Fibroblast of skin of scalp (primary cell): ENCODE measurements at regions not wholly inside any gene's neighbourhood (a gene's known extent, or its start where the extent isn't known, plus 50 kb on each side); places are given as distances from the start of the nearest gene placed in this dataset.

ENCODE experiments used
- DNase-seq: peaks from one replicate; pipeline ENCODE4 v3.0.0-alpha.2; 2013

GRCh38 chr5:167941556-167941955 lies 349.9 kb upstream of the WWC1 start:
- peak; percentile 72 for DNase-seq

DNA sequence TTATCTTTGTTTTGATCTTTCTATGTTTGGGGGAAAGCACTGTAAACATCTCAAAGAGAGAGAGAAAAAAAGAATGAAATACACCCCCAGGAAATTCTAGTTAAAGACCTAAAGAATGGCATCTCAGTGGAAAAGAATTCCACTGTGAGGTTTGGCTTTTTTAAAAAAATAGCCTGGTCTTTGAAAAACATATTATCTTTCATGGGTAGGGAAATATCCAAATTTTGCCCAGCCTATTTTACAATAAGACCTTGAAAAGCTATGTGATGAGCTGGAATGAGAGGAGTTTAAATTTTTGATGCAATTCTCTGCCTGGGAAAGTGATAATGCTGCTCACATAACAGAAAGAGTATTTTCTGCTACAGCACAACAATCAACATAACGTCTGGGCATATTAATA lies 348.1 kb upstream of the WWC1 start:
- DNase-seq, result peak; percentile 73

DNA sequence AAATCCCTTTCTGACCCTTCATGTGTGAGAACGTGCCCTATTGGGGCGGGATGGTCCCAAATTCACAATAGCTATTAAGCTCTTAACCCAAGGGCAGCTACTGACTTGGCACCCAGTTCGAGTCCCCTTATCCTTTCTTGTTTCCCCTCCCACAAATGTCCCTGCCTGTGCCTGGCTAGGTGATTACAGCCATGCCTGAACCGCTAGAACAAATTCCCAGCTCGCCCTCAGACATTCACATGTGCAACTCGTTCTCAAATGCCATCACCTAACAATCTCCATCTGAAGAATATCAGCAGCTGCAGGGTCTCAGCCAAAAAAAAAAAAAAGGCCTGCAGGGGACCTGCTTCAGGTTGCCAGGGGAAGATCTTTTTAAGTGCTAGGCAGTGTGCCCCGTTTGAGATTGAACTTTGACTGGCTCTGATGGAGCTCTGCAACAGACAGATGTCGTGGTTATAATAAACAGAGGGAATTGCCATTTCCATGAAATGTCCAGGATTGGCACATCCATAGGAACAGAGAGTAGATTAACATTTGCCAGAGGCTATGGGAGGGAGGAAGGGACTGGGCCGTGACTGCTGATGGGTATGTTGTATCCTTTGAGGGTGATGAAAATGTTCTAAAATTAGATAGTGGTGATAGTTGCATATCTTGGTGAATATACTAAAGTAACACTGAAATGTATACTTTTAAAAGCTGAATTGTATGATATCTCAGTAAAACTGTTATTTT lies 347.2 kb upstream of the WWC1 start:
- DNase-seq, result peak; percentile 63

DNA sequence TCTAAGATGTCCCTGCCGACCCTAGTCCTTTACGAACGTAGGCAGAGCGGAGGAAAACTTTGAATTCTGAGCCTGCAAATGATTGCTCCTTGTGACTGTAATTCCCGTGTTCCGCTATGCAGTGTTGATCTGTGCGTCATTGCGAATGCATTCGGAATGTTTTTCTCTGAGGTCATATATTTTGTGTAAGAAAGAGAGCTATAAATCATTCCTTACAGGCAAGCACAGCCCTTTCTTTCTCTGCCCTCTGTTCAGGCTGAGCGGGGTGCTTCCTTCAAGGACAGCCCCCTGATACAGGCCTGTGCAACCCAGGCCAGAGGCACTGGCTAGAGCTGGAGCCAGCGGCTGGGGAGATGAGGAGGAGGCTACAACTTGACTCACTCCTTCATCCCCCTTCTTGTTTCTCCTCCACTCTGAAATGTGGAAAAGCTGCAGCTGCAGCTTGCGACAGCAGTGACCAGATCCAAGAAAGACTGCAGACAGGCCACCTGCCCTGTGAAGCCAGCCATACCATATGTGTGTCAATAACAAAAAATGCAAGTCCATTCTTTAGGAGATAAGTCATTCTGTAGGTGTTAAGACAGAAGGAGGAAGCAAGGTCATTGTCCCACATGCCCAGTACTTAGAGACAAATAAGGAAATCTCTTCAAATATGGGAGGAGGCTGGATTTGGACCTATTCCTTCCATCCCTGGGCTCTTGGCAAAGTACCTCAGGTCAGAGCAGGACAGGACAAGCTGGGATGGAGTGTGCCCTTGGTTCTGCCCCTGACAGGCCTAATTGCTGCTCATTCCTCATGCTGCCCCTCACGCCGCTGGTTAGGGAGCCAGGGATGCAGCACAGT lies 345.7 kb upstream of the WWC1 start:
- peak; percentile 96 for DNase-seq

DNA sequence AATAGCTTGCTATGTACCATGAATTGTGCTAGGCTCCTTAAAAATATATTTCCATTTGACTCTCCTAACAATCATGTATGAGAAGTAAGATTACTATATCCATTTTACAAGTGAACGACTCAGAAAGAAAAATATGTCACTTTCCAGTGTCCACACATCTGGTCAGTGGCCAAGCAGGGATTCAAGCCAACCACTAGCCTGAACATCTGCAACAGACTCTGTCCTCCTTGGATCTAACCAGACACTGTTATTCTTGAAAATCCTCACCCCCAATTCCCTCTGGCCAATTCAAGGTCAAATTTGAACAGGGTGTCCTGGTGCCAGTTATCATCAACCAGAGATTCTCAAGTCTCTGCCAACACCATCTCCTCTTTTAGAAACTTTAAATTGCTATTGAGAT lies 344.1 kb upstream of the WWC1 start:
- DNase-seq, result no peak

GRCh38 chr5:167948251-167948650 lies 343.2 kb upstream of the WWC1 start:
- DNase-seq, result no peak

- no peak for DNase-seq
These were observed 342.0 kb upstream of the WWC1 start for GRCh38 chr5:167949435-167949834.

GRCh38 chr5:167950126-167950721 lies 341.2 kb upstream of the WWC1 start:
- peak; percentile 88 for DNase-seq

DNA sequence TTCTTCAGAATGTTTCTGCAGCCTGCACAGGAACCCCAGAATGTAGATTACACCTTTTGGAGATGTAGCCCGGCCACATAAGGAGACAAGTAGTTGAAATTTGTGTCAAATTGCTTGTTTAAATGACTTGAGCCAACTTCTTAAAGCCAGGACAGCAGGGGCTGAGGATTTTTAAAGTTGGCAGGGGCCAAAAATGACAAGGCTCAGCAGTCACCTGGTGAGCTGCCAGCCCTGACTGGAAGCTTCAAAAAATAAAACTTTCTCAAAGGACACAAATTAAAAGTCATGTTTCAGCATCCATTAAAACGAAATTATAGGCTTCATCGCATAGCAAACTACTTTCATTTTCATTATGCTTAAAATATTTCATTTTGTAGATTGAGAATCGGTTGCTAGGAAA lies 340.3 kb upstream of the WWC1 start:
- DNase-seq, result no peak

GRCh38 chr5:167952278-167952995 lies 339.0 kb upstream of the WWC1 start:
- no peak for DNase-seq

DNA sequence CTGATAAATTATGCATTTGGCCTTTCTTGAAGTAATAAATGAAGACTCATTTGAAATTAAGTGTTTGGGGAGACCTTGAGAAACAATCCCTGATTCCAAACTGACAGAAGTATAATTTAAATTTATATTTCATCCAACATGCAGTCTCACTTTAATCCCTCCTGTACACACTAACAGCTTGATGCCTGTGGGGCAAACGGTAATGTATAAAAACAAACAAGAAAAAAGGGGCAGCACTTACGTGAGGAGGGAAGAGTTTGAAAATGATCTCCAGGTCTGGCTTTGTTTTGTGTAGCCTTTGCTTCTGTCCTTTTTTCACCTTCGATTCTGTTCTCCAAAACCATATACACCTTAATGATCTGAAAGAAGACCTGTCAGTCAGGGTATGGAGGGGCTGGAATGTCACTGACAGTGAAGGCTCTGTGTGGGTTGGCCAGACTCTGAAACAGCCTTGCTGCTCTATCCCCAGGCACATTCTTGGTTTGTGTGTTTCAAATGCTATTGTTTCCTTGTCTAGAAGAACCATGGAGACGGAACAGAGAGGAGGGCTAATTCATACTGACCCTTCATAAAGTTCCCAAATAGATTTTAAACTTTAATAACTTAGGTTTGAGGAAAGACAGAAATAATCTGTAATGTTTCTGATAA lies 338.2 kb upstream of the WWC1 start:
- DNase-seq, result no peak

GRCh38 chr5:167961731-167962130 lies 329.7 kb upstream of the WWC1 start:
- DNase-seq, result no peak

GRCh38 chr5:167964529-167964928 lies 326.9 kb upstream of the WWC1 start:
- no peak for DNase-seq

DNA sequence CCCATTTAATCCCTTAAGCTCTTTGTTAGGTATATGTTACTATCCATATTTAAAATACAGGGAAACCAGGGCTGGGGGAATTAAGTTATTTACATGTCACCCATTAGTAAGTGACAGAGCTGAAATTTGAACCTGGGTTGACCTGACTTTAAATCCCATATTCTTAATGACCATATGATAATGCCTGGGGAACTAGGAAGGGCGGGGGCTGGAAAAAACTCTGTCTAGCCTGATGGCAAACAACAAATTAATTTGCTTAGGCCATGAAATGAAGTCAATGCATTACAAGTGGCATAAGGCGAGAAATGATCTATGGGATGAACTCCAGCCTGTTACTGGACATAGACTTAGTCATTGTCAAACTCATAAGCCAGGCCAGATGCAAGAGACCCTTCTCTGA lies 325.7 kb upstream of the WWC1 start:
- no peak for DNase-seq

DNA sequence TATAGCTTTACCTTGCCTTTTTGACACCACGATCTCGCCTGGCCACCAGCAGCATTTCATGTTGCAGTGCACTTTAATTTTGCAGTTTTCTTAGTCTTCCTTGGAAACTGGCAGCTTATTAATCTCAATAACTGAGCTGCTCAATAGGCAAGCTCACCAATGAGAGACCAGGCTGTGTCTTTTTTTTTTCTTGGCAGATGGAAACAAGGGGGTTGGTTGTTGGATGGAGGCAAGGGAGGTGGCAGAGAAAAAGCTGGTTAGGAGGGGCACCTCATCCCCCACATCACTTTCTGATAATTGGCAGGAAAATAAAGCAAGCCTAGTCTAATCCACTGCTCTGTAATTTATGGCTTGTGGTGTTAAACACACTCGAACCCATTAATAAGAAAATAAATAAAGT lies 324.5 kb upstream of the WWC1 start:
- DNase-seq, result no peak

DNA sequence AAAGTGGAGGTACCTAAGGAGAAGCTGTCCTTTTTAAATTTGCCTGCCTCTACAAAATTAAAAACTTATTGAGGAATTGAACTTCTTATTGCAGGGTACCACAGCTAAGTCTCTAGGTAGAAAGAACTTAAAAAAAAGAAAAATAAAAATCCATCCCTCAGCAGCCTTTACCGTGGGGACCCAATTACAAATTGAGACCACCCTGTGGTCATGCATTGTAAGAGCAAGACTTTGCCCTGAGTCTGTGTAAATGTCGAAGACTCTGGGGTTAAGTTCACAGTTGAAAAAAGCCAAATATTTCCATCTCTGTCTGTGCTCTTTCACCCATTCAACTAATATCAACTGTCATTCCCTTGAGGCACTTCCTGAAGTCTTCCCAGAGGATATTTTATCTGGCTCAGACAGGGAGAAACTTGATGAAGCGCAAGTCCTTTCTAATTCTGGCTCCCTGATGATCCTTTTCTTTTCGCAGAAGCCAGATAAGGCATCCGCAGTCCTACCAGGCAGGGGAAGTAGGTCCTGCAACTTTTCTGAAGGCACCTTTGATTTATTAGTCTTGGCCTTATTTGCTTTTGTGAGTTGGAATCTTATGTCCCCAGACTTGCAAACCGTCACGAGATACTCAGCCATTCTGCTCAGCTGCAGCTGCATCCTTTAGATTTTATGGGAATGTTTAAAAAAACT lies 323.8 kb upstream of the WWC1 start:
- no peak for DNase-seq

DNA sequence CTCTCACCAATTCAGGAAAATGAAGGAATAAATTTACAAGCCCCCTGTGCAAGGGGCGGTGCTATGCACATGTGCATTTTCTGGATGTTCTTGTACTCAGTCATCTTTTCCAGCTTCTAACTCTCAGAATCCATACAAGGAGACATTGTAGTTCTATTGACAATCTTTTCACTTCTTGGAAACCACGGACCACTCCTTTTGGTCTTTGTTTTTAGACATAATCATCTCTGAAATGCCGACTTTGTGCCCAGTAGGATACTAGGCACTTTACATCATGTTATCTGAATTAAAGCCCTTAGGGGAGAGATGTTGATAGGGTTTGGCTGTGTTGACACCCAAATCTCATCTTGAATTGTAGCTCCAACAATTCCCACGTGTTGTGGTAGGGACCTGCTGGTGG lies 322.6 kb upstream of the WWC1 start:
- DNase-seq, result peak; percentile 74

GRCh38 chr5:167969998-167970397 lies 321.4 kb upstream of the WWC1 start:
- DNase-seq, result peak; percentile 85

DNA sequence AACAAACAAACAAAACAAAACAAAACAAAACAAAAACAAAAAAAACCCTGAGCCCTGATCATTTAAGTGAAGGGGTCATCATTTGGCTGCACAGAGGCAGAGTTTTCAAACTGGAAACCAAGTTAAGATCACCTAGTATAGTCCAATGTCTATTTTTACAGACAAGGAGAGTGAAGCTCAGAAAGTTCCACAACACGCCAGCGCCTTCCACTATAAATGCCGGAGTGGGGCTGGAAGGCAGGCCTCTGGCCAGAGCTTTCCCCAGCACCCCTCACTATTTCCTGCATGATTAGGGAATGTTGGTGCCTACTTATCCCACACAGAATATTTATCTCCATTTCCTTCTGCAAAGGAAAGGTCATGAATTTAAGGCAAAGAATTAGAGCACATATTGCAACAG lies 319.7 kb upstream of the WWC1 start:
- DNase-seq, result no peak

GRCh38 chr5:167973126-167973525 lies 318.3 kb upstream of the WWC1 start:
- DNase-seq, result no peak

DNA sequence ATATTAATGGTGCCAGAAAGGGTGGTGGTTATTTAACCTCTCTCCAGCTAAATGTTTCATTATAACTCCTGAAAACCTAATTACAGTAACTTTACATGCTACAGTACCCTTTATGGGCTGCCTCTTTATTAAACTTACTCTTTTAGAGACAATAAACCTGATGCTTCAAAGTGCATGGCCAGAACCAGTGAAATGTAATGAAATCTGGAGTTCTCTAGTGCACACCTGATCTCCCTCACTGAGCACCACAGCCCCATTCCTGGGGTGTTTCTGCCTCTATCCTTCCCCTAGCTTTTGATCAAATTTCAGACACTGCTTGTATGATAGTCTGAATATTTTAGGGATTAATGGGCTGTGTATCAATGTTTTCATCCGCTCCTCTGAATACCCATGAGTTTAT lies 306.5 kb upstream of the WWC1 start:
- no peak for DNase-seq

DNA sequence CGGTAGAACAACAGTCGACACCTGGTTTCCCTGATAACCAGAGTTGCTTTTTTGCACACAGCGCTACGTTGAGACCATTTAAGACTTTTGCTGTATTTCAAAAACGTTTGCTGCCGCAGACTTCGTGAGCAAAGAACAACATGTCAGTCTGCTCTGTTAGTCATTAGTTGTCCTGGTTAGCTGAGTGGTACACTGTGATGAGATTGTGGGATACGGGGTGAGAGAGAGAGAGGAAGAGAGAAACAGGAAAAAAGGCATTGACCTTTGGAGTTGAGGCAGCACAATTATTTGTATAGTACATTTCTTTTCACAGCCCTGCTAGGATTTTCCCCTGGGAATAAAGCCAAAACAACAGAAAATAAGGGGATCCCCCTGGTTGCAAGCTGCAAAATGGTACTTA lies 306.1 kb upstream of the WWC1 start:
- no peak for DNase-seq
